ENCODE measurements at regions not wholly inside any gene's neighbourhood (a gene's known extent, or its start where the extent isn't known, plus 50 kb on each side); places are given as distances from the start of the nearest gene placed in this dataset.

DNA sequence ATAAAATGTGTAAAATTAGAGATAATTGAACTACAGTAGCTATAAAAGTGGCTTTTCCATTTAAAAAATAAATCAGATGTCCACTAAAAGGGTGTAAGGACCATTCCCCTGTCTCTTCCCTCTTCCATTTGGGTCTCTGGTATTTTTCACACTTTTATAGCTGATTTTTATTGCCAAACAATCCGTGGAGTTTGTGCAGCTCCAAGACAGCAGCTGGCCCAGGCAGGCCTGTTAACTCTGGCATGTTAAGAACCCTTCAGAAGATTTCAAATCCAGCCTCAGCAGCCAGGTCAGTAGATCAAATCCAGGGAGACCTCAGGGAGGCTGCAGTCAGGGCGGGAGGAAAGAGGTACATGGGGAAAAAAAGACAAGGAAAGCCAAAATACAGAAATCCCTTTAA lies 827.1 kb upstream of the FANCL start:
- TF ChIP-seq POLR2A (IDR thresholded peaks at IDR 0.05; ENCODE audit: low read length), result no peak
- TF ChIP-seq GATA1 (IDR thresholded peaks at IDR 0.05; ENCODE audit: low read depth, low read length), result no peak
